SJSA1 (cell line): ENCODE measurements at regions not wholly inside any gene's neighbourhood (a gene's known extent, or its start where the extent isn't known, plus 50 kb on each side); places are given as distances from the start of the nearest gene placed in this dataset.

Experiments used
- DNase-seq, 2 experiments: peaks; one replicate each; pipeline ENCODE4 v3.0.0-alpha.2; 2015 to 2020; ENCODE audit warnings: low spot score in 2 of 2, low read depth in 1 of 2
- H3K27ac ChIP-seq: fragments of 250-450 bp; sonication (Bioruptor Pico); 2 replicates; pipeline ENCODE4 v1.5.1; 2020; ENCODE audit warnings: mild to moderate bottlenecking, moderate library complexity
- H3K27me3 ChIP-seq: fragments of 250-450 bp; sonication (Bioruptor Pico); replicated peaks from 2 replicates; pipeline ENCODE4 v1.5.1; 2020; ENCODE audit warnings: mild to moderate bottlenecking, moderate library complexity
- H3K36me3 ChIP-seq: fragments of 250-450 bp; sonication (Bioruptor Pico); 2 replicates; pipeline ENCODE4 v1.5.1; 2020; ENCODE audit warnings: mild to moderate bottlenecking
- H3K4me1 ChIP-seq: fragments of 250-450 bp; sonication (Bioruptor Pico); replicated peaks from 2 replicates; pipeline ENCODE4 v1.6.1; 2021; ENCODE audit warnings: mild to moderate bottlenecking
- H3K4me3 ChIP-seq: fragments of 250-450 bp; sonication (Bioruptor Pico); 2 replicates; pipeline ENCODE4 v1.5.1; 2020; ENCODE audit warnings: mild to moderate bottlenecking
- H3K9me3 ChIP-seq: fragments of 250-450 bp; sonication (Bioruptor Pico); replicated peaks from 2 replicates; pipeline ENCODE4 v1.5.1; 2020; ENCODE audit warnings: mild to moderate bottlenecking

GRCh38 chr7:79716329-79716728 lies 262.9 kb upstream of the MAGI2 start:
- DNase-seq: no peak
- no peak overlapping the region for H3K4me3 ChIP-seq
- no peaks in the 10 kb centered on the region for H3K9me3 ChIP-seq
- no peaks in the 10 kb centered on the region for H3K4me1 ChIP-seq
- 0 out of 2 replicates have a peak, but pooled peaks cover 8% of the 10 kb centered on the region for H3K27me3 ChIP-seq
- no peak overlapping the region for H3K27ac ChIP-seq
- H3K36me3 ChIP-seq: no peaks in the 10 kb centered on the region

GRCh38 chr7:79714081-79714480 lies 260.6 kb upstream of the MAGI2 start:
- DNase-seq: no peak
- Histone ChIP-seq H3K36me3 (no peaks in the 10 kb centered on the region), H3K27ac (no peak overlapping the region), H3K9me3 (no peaks in the 10 kb centered on the region), H3K4me1 (no peaks in the 10 kb centered on the region), H3K4me3 (no peak overlapping the region), H3K27me3 (0 out of 2 replicates have a peak, but pooled peaks cover 8% of the 10 kb centered on the region)

- Histone ChIP-seq H3K27ac (no peak overlapping the region), H3K27me3 (0 out of 2 replicates have a peak, but pooled peaks cover 8% of the 10 kb centered on the region), H3K9me3 (no peaks in the 10 kb centered on the region), H3K4me1 (no peaks in the 10 kb centered on the region), H3K36me3 (no peaks in the 10 kb centered on the region), H3K4me3 (no peak overlapping the region)
- no peak for DNase-seq
Observed at GRCh38 chr7:79713276-79713675, 259.8 kb upstream of the MAGI2 start.

GRCh38 chr7:79711660-79712059 lies 258.2 kb upstream of the MAGI2 start:
- Histone ChIP-seq H3K9me3 (no peaks in the 10 kb centered on the region), H3K27ac (no peak overlapping the region), H3K36me3 (no peaks in the 10 kb centered on the region), H3K4me3 (no peak overlapping the region), H3K4me1 (no peaks in the 10 kb centered on the region), H3K27me3 (0 out of 2 replicates have a peak, but pooled peaks cover 8% of the 10 kb centered on the region)
- DNase-seq: no peak

- DNase-seq: no peak
- Histone ChIP-seq H3K27ac (no peak overlapping the region), H3K4me3 (no peak overlapping the region), H3K4me1 (no peaks in the 10 kb centered on the region), H3K27me3 (0 out of 2 replicates have a peak, but pooled peaks cover 8% of the 10 kb centered on the region), H3K9me3 (no peaks in the 10 kb centered on the region), H3K36me3 (no peaks in the 10 kb centered on the region)
Observed at GRCh38 chr7:79709574-79710409, 256.3 kb upstream of the MAGI2 start.

- Histone ChIP-seq H3K27ac (no peak overlapping the region), H3K4me1 (no peaks in the 10 kb centered on the region), H3K36me3 (no peaks in the 10 kb centered on the region), H3K27me3 (no peaks in the 10 kb centered on the region), H3K4me3 (no peak overlapping the region), H3K9me3 (no peaks in the 10 kb centered on the region)
- DNase-seq: no peak
Observed at GRCh38 chr7:79702116-79702515, 248.6 kb upstream of the MAGI2 start.

- Histone ChIP-seq H3K27me3 (no peaks in the 10 kb centered on the region), H3K27ac (no peak overlapping the region), H3K9me3 (no peaks in the 10 kb centered on the region), H3K4me1 (no peaks in the 10 kb centered on the region), H3K36me3 (no peaks in the 10 kb centered on the region), H3K4me3 (no peak overlapping the region)
- DNase-seq: peak in 1 of 2 experiments; percentile 4
Observed at GRCh38 chr7:79692015-79692414, 238.5 kb upstream of the MAGI2 start.

- Histone ChIP-seq H3K27me3 (no peaks in the 10 kb centered on the region), H3K4me1 (no peaks in the 10 kb centered on the region), H3K4me3 (no peak overlapping the region), H3K9me3 (no peaks in the 10 kb centered on the region), H3K36me3 (no peaks in the 10 kb centered on the region), H3K27ac (no peak overlapping the region)
- DNase-seq: no peak
Observed at GRCh38 chr7:79691074-79691473, 237.6 kb upstream of the MAGI2 start.

- H3K9me3 ChIP-seq: no peaks in the 10 kb centered on the region
- H3K4me1 ChIP-seq: no peaks in the 10 kb centered on the region
- H3K27me3 ChIP-seq: no peaks in the 10 kb centered on the region
- DNase-seq: no peak
- H3K27ac ChIP-seq: no peak overlapping the region
- no peaks in the 10 kb centered on the region for H3K36me3 ChIP-seq
- H3K4me3 ChIP-seq: no peak overlapping the region
Observed at GRCh38 chr7:79684384-79684783, 230.9 kb upstream of the MAGI2 start.

GRCh38 chr7:79683916-79684315 lies 230.4 kb upstream of the MAGI2 start:
- Histone ChIP-seq H3K4me1 (no peaks in the 10 kb centered on the region), H3K4me3 (no peak overlapping the region), H3K27me3 (no peaks in the 10 kb centered on the region), H3K36me3 (no peaks in the 10 kb centered on the region), H3K9me3 (no peaks in the 10 kb centered on the region), H3K27ac (no peak overlapping the region)
- DNase-seq: no peak

- H3K9me3 ChIP-seq: no peaks in the 10 kb centered on the region
- no peaks in the 10 kb centered on the region for H3K4me1 ChIP-seq
- no peaks in the 10 kb centered on the region for H3K27me3 ChIP-seq
- H3K4me3 ChIP-seq: no peak overlapping the region
- H3K27ac ChIP-seq: no peak overlapping the region
- DNase-seq: no peak
- no peaks in the 10 kb centered on the region for H3K36me3 ChIP-seq
Observed at GRCh38 chr7:79683185-79683890, 229.9 kb upstream of the MAGI2 start.

GRCh38 chr7:79681454-79681853 lies 228.0 kb upstream of the MAGI2 start:
- Histone ChIP-seq H3K27me3 (no peaks in the 10 kb centered on the region), H3K4me3 (no peak overlapping the region), H3K27ac (no peak overlapping the region), H3K36me3 (no peaks in the 10 kb centered on the region), H3K9me3 (no peaks in the 10 kb centered on the region), H3K4me1 (no peaks in the 10 kb centered on the region)
- DNase-seq: no peak

GRCh38 chr7:79673969-79674368 lies 220.5 kb upstream of the MAGI2 start:
- Histone ChIP-seq H3K36me3 (no peaks in the 10 kb centered on the region), H3K4me1 (no peaks in the 10 kb centered on the region), H3K9me3 (no peaks in the 10 kb centered on the region), H3K27ac (no peak overlapping the region), H3K27me3 (no peaks in the 10 kb centered on the region), H3K4me3 (no peak overlapping the region)
- no peak for DNase-seq

GRCh38 chr7:79673421-79673820 lies 220.0 kb upstream of the MAGI2 start:
- H3K36me3 ChIP-seq: no peaks in the 10 kb centered on the region
- no peaks in the 10 kb centered on the region for H3K9me3 ChIP-seq
- no peak for DNase-seq
- H3K4me1 ChIP-seq: no peaks in the 10 kb centered on the region
- no peak overlapping the region for H3K27ac ChIP-seq
- no peak overlapping the region for H3K4me3 ChIP-seq
- no peaks in the 10 kb centered on the region for H3K27me3 ChIP-seq
